PC-3 (cell line): ENCODE measurements at regions not wholly inside any gene's neighbourhood (a gene's known extent, or its start where the extent isn't known, plus 50 kb on each side); places are given as distances from the start of the nearest gene placed in this dataset.
"Not testable (repeated sequence)": the region's sequence is repeated elsewhere in the genome, so short reads cannot be mapped to it uniquely, and the experiment has no call there.

ENCODE experiments used
- EZH2 ChIP-seq: fragments of 300-600 bp; sonication (generic); IDR thresholded peaks from one replicate; pipeline ENCODE4 v1.6.1; 2017; ENCODE audit warnings: antibody characterized with exemption, mild to moderate bottlenecking, low read length; ENCODE audit not compliant: unreplicated experiment
- EZH2phosphoT487 ChIP-seq: fragments of 300-600 bp; sonication (generic); IDR thresholded peaks from 2 replicates; pipeline ENCODE4 v1.6.1; 2018; ENCODE audit warnings: mild to moderate bottlenecking, antibody characterized with exemption, low read length, borderline replicate concordance
- TF ChIP-seq, protein P1 (sequence below): fragments of 300-600 bp; sonication (generic); conservative IDR thresholded peaks from 2 replicates; pipeline ENCODE4 v1.5.1; 2017; ENCODE audit warnings: antibody characterized with exemption, low read depth, mild to moderate bottlenecking, low read length

DNA sequence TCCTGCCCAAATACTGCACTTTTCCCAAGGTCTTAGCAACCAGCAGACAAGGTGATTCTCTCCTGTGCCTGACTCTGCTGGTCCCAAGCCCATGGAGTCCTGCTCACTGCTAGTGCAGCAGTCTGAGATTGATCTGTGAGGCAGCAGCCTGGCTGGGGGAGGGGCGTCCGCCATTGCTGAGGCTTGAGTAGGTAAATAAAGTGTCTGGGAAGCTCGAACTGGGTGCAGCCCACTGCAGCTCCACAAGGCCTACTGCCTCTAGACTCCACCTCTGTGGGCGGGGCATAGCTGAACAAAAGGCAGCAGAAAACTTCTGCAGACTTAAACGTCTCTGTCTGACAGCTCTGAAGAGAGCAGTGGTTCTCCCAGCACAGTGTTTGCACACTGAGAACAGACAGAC is 258.7 kb downstream of the ABCC12 start:
- TF ChIP-seq, protein P1, sequence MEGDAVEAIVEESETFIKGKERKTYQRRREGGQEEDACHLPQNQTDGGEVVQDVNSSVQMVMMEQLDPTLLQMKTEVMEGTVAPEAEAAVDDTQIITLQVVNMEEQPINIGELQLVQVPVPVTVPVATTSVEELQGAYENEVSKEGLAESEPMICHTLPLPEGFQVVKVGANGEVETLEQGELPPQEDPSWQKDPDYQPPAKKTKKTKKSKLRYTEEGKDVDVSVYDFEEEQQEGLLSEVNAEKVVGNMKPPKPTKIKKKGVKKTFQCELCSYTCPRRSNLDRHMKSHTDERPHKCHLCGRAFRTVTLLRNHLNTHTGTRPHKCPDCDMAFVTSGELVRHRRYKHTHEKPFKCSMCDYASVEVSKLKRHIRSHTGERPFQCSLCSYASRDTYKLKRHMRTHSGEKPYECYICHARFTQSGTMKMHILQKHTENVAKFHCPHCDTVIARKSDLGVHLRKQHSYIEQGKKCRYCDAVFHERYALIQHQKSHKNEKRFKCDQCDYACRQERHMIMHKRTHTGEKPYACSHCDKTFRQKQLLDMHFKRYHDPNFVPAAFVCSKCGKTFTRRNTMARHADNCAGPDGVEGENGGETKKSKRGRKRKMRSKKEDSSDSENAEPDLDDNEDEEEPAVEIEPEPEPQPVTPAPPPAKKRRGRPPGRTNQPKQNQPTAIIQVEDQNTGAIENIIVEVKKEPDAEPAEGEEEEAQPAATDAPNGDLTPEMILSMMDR, result not testable (repeated sequence)
- TF ChIP-seq EZH2, EZH2phosphoT487: not testable (repeated sequence)
